ENCODE measurements at regions not wholly inside any gene's neighbourhood (a gene's known extent, or its start where the extent isn't known, plus 50 kb on each side); places are given as distances from the start of the nearest gene placed in this dataset.

DNA sequence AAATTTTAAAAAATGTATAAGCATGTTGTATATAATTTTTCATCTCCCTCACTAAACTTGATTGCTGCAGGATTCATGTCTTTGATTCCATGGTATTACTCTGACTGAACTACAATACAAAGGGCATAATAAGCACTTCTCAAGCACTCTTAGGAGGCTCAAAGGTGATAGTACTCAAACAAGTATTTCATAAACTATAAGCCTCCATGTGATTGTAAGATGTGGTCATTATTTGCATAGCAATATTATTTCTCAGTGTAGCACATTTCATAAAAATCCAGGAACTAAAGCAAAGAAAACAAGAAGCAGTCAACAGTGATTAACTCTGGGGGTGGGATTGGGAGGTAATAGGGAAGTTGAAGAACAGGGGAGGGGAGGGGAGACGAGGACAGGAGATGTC lies 106.2 kb upstream of the DPT start:
- TF ChIP-seq POLR2AphosphoS5 (IDR thresholded peaks at IDR 0.05) (no peak), POLR2A (IDR thresholded peaks at IDR 0.05) (no peak)
- TF ChIP-seq, protein P1, sequence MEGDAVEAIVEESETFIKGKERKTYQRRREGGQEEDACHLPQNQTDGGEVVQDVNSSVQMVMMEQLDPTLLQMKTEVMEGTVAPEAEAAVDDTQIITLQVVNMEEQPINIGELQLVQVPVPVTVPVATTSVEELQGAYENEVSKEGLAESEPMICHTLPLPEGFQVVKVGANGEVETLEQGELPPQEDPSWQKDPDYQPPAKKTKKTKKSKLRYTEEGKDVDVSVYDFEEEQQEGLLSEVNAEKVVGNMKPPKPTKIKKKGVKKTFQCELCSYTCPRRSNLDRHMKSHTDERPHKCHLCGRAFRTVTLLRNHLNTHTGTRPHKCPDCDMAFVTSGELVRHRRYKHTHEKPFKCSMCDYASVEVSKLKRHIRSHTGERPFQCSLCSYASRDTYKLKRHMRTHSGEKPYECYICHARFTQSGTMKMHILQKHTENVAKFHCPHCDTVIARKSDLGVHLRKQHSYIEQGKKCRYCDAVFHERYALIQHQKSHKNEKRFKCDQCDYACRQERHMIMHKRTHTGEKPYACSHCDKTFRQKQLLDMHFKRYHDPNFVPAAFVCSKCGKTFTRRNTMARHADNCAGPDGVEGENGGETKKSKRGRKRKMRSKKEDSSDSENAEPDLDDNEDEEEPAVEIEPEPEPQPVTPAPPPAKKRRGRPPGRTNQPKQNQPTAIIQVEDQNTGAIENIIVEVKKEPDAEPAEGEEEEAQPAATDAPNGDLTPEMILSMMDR (IDR thresholded peaks at IDR 0.05 in 8 of 11, conservative IDR thresholded peaks at IDR 0.05 in 3 of 11) = no peak
